Sigmoid colon (tissue), 4 donors: ENCODE measurements at regions not wholly inside any gene's neighbourhood (a gene's known extent, or its start where the extent isn't known, plus 50 kb on each side); places are given as distances from the start of the nearest gene placed in this dataset.

Experiments used
- EP300 ChIP-seq, 4 donors: sonication (generic); formaldehyde crosslinking; IDR thresholded peaks; one replicate each; pipeline ENCODE4 v1.6.1; 2017; ENCODE audit warnings: antibody characterized with exemption in 4 of 4
- POLR2A ChIP-seq, 2 donors: fragments of 450-650 bp; IDR thresholded peaks; one replicate each; pipeline ENCODE4 v1.6.1; 2016; ENCODE audit warnings: antibody characterized with exemption in 2 of 2, mild to moderate bottlenecking in 2 of 2, moderate library complexity in 2 of 2
- POLR2AphosphoS5 ChIP-seq, 4 donors: sonication (generic); formaldehyde crosslinking; IDR thresholded peaks; one replicate each; pipeline ENCODE4 v1.6.1; 2017; ENCODE audit warnings: antibody characterized with exemption in 4 of 4
- TF ChIP-seq, protein P1 (sequence below), 4 experiments: fragments of 450-650 bp in 3 of 4; fragments of 200-600 bp in 1 of 4; IDR thresholded peaks; one replicate each; pipeline ENCODE4 v1.5.1; 2016 to 2019; ENCODE audit warnings: antibody characterized with exemption in 4 of 4, mild to moderate bottlenecking in 3 of 4, moderate library complexity in 2 of 4

DNA sequence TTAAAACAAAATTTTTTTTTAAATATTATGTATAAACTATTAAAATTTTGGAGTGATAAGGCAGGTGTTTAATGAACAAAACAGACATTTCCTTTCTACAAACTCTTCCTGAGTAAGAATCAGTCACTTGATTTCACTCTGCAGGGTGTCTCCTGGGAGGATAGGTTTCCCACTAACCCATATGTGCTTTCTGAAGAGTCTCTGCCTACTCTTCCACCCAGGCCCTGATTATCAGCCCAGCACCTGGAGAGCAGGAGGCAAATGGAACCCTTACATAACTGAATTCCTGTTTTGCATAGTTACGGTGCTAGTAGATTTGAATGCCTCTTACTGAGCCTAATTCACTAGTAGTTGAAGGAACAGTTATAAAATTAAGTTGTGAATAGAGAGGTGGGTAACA is 1718.6 kb downstream of the SUCLG1 start:
- TF ChIP-seq, protein P1, sequence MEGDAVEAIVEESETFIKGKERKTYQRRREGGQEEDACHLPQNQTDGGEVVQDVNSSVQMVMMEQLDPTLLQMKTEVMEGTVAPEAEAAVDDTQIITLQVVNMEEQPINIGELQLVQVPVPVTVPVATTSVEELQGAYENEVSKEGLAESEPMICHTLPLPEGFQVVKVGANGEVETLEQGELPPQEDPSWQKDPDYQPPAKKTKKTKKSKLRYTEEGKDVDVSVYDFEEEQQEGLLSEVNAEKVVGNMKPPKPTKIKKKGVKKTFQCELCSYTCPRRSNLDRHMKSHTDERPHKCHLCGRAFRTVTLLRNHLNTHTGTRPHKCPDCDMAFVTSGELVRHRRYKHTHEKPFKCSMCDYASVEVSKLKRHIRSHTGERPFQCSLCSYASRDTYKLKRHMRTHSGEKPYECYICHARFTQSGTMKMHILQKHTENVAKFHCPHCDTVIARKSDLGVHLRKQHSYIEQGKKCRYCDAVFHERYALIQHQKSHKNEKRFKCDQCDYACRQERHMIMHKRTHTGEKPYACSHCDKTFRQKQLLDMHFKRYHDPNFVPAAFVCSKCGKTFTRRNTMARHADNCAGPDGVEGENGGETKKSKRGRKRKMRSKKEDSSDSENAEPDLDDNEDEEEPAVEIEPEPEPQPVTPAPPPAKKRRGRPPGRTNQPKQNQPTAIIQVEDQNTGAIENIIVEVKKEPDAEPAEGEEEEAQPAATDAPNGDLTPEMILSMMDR (IDR thresholded peaks at IDR 0.05): no peak
- TF ChIP-seq POLR2A (IDR thresholded peaks at IDR 0.05) (no peak), EP300 (IDR thresholded peaks at IDR 0.05) (no peak), POLR2AphosphoS5 (IDR thresholded peaks at IDR 0.05) (no peak)
